Body of pancreas (tissue), 4 donors: ENCODE measurements at regions not wholly inside any gene's neighbourhood (a gene's known extent, or its start where the extent isn't known, plus 50 kb on each side); places are given as distances from the start of the nearest gene placed in this dataset.
"Not testable (repeated sequence)": the region's sequence is repeated elsewhere in the genome, so short reads cannot be mapped to it uniquely, and the experiment has no call there.

ENCODE experiments used
- ATAC-seq: fragments of 150-250 bp; one replicate; pipeline ENCODE4 v1.9.1; 2016
- DNase-seq, 4 donors: peaks; one replicate each; pipeline ENCODE4 v3.0.0-alpha.2; 2019
- H3K27ac ChIP-seq, 4 donors: fragments of 200-600 bp; sonication (generic); 1 replicate in 3 of 4; 2 replicates in 1 of 4; pipeline versions ENCODE4 v1.5.1 to v1.6.1; 2016 to 2019; ENCODE audit warnings: mild to moderate bottlenecking in 1 of 4, mixed read lengths in 1 of 4, moderate library complexity in 1 of 4
- H3K27me3 ChIP-seq, 2 donors: fragments of 200-600 bp; sonication (generic); one replicate each; pipeline ENCODE4 v1.6.0; 2016; ENCODE audit warnings: mild to moderate bottlenecking in 1 of 2
- H3K36me3 ChIP-seq, 2 donors: fragments of 200-600 bp; sonication (generic); replicated peaks in 1 of 2; 2 replicates each; pipeline ENCODE4 v1.5.1; 2016; ENCODE audit warnings: low read depth in 2 of 2; ENCODE audit not compliant: insufficient read depth in 1 of 2
- H3K4me1 ChIP-seq: fragments of 200-600 bp; sonication (generic); one replicate; pipeline ENCODE4 v1.6.0; 2016
- H3K4me3 ChIP-seq, 2 donors: fragments of 200-600 bp; sonication (generic); 1 replicate in 1 of 2; 2 replicates in 1 of 2; pipeline ENCODE4 v1.5.1; 2016 to 2019
- H3K9me3 ChIP-seq, 3 donors: fragments of 200-600 bp; sonication (generic); 1 replicate in 2 of 3; 2 replicates in 1 of 3; pipeline ENCODE4 v1.5.1; 2016
- CTCF ChIP-seq, 7 experiments: fragments of 450-650 bp in 4 of 7; fragments of 200-600 bp in 3 of 7; sonication (generic) in 3 of 7; IDR thresholded peaks; one replicate each; pipeline ENCODE4 v1.5.1; 2016 to 2019; ENCODE audit warnings: antibody characterized with exemption in 7 of 7
- POLR2A ChIP-seq, 3 donors: fragments of 450-650 bp; IDR thresholded peaks; one replicate each; pipeline ENCODE4 v1.6.1; 2016; ENCODE audit warnings: antibody characterized with exemption in 3 of 3, mild to moderate bottlenecking in 2 of 3
- WGBS, 2 donors: methylation state at CpG; one replicate each; pipeline ENCODE4 v1.1.5; 2017; 5-methylcytosine and 5-hydroxymethylcytosine counted together
- intact Hi-C: fragments of 100-400 bp; cut with DNase I; formaldehyde crosslinking; loops from one replicate; pipeline ENCODE4 v1.15.1; 2023

GRCh38 chr9:82488313-82489200 lies 500.0 kb downstream of the SPATA31D1 start:
- H3K27ac ChIP-seq: peak overlapping the region; percentile 67 to 89 (median 74)
- H3K27me3 ChIP-seq: no peaks in the 10 kb centered on the region
- peak; percentile 91 for ATAC-seq
- DNase-seq: peak; percentile 44 to 83 (median 70)
- H3K4me3 ChIP-seq: no peak overlapping the region
- WGBS, 2 donors: 2 to 9% methylated on average over 8 of the region's 8 CpGs
- intact Hi-C loops: no loop called here
- TF ChIP-seq POLR2A (IDR thresholded peaks at IDR 0.05): no peak
- no peak for TF ChIP-seq CTCF (IDR thresholded peaks at IDR 0.05)
- no peaks in the 10 kb centered on the region for H3K9me3 ChIP-seq
- peaks cover 28% of the 10 kb centered on the region for H3K4me1 ChIP-seq
- H3K36me3 ChIP-seq: no peaks in the 10 kb centered on the region

GRCh38 chr9:82489201-82489821 lies 500.7 kb downstream of the SPATA31D1 start:
- Histone ChIP-seq H3K9me3 (no peaks in the 10 kb centered on the region), H3K36me3 (no peaks in the 10 kb centered on the region), H3K27ac (peak overlapping the region; percentile 67 to 89 (median 74)), H3K27me3 (no peaks in the 10 kb centered on the region), H3K4me3 (no peak overlapping the region), H3K4me1 (peaks cover 28% of the 10 kb centered on the region)
- 46 to 49% methylated on average over 5 of the region's 5 CpGs for WGBS, 2 donors
- intact Hi-C loops: no loop called here
- peak; percentile 69 for ATAC-seq
- TF ChIP-seq POLR2A (IDR thresholded peaks at IDR 0.05): no peak
- TF ChIP-seq CTCF (IDR thresholded peaks at IDR 0.05): no peak
- DNase-seq: peak in 3 of 4 donors; percentile 24 to 35 (median 26)

GRCh38 chr9:82490019-82490499 lies 501.5 kb downstream of the SPATA31D1 start:
- no peak for DNase-seq
- H3K9me3 ChIP-seq: no peaks in the 10 kb centered on the region
- TF ChIP-seq POLR2A (IDR thresholded peaks at IDR 0.05) (no peak), CTCF (IDR thresholded peaks at IDR 0.05) (no peak)

GRCh38 chr9:82490821-82491220 lies 502.2 kb downstream of the SPATA31D1 start:
- H3K4me3 ChIP-seq, H3K9me3 ChIP-seq: not testable (repeated sequence)
- WGBS, 2 donors: 93 to 94% methylated on average over 5 of the region's 5 CpGs

More at GRCh38 chr9:82490019-82490499, 501.5 kb downstream of the SPATA31D1 start:
- intact Hi-C loops: no loop called here
- WGBS, 2 donors: 53 to 71% methylated on average over 4 of the region's 4 CpGs
- H3K4me1 ChIP-seq: peaks cover 28% of the 10 kb centered on the region
- peak overlapping the region in 3 of 4 donors; percentile 67 to 89 (median 81) for H3K27ac ChIP-seq
- H3K27me3 ChIP-seq: no peaks in the 10 kb centered on the region
- H3K4me3 ChIP-seq: no peak overlapping the region
- no peaks in the 10 kb centered on the region for H3K36me3 ChIP-seq
- no peak for ATAC-seq

GRCh38 chr9:82491604-82492003 lies 503.0 kb downstream of the SPATA31D1 start:
- 97% methylated on average over 3 of the region's 3 CpGs for WGBS, 2 donors
- Histone ChIP-seq H3K27me3 (no peaks in the 10 kb centered on the region), H3K4me3 (no peak overlapping the region), H3K36me3 (no peaks in the 10 kb centered on the region), H3K9me3 (no peaks in the 10 kb centered on the region), H3K27ac (no peak overlapping the region), H3K4me1 (peaks cover 28% of the 10 kb centered on the region)
- ATAC-seq (no peak), DNase-seq (no peak)
- TF ChIP-seq POLR2A (IDR thresholded peaks at IDR 0.05) (no peak), CTCF (IDR thresholded peaks at IDR 0.05) (no peak)
- intact Hi-C loops: no loop called here

More at GRCh38 chr9:82490821-82491220, 502.2 kb downstream of the SPATA31D1 start:
- ATAC-seq, H3K27me3 ChIP-seq, H3K36me3 ChIP-seq, DNase-seq, intact Hi-C loops: not testable (repeated sequence)
- Histone ChIP-seq H3K27ac (peak overlapping the region in 1 of 4 donors; percentile 6), H3K4me1 (peaks cover 28% of the 10 kb centered on the region)
